ENCODE measurements at regions not wholly inside any gene's neighbourhood (a gene's known extent, or its start where the extent isn't known, plus 50 kb on each side); places are given as distances from the start of the nearest gene placed in this dataset.

GRCh38 chr9:105079457-105079856 lies 151.5 kb upstream of the ABCA1 start:
- no peak overlapping the region for H3K4me3 ChIP-seq (ENCODE audit: low read depth, low read length)
- in situ Hi-C loops (cut with HindIII; ENCODE audit: low sequenced_read_pairs) = no loop called here
- DNase-seq (ENCODE audit: low read depth) = no peak
- no peak for TF ChIP-seq CTCF (IDR thresholded peaks at IDR 0.05; ENCODE audit: low read depth, low read length, missing control alignments)

- TF ChIP-seq CTCF (IDR thresholded peaks at IDR 0.05; ENCODE audit: low read depth, low read length, missing control alignments) = no peak
- no peak overlapping the region for H3K4me3 ChIP-seq (ENCODE audit: low read depth, low read length)
- in situ Hi-C loops (cut with HindIII; ENCODE audit: low sequenced_read_pairs) = no loop called here
- DNase-seq (ENCODE audit: low read depth) = no peak
Measured at GRCh38 chr9:105082843-105083242, 154.9 kb upstream of the ABCA1 start.

- in situ Hi-C loops (cut with HindIII; ENCODE audit: low sequenced_read_pairs) = no loop called here
- TF ChIP-seq CTCF (IDR thresholded peaks at IDR 0.05; ENCODE audit: low read depth, low read length, missing control alignments) = no peak
- no peak for DNase-seq (ENCODE audit: low read depth)
- H3K4me3 ChIP-seq (ENCODE audit: low read depth, low read length) = no peak overlapping the region
Measured at GRCh38 chr9:105083256-105083655, 155.3 kb upstream of the ABCA1 start.

GRCh38 chr9:105087910-105088898 lies 156.2 kb upstream of the SLC44A1 start:
- H3K4me3 ChIP-seq (ENCODE audit: low read depth, low read length) = no peak overlapping the region
- no peak for TF ChIP-seq CTCF (IDR thresholded peaks at IDR 0.05; ENCODE audit: low read depth, low read length, missing control alignments)
- in situ Hi-C loops (cut with HindIII; ENCODE audit: low sequenced_read_pairs) = no loop called here
- DNase-seq (ENCODE audit: low read depth) = no peak

- H3K4me3 ChIP-seq (ENCODE audit: low read depth, low read length) = no peak overlapping the region
- TF ChIP-seq CTCF (IDR thresholded peaks at IDR 0.05; ENCODE audit: low read depth, low read length, missing control alignments) = no peak
- no peak for DNase-seq (ENCODE audit: low read depth)
- in situ Hi-C loops (cut with HindIII; ENCODE audit: low sequenced_read_pairs) = no loop called here
Measured at GRCh38 chr9:105089874-105090273, 154.6 kb upstream of the SLC44A1 start.

GRCh38 chr9:105091004-105091640 lies 153.3 kb upstream of the SLC44A1 start:
- no peak for TF ChIP-seq CTCF (IDR thresholded peaks at IDR 0.05; ENCODE audit: low read depth, low read length, missing control alignments)
- no peak for DNase-seq (ENCODE audit: low read depth)
- in situ Hi-C loops (cut with HindIII; ENCODE audit: low sequenced_read_pairs) = no loop called here
- no peak overlapping the region for H3K4me3 ChIP-seq (ENCODE audit: low read depth, low read length)
